AG10803 (cell line): ENCODE measurements at regions not wholly inside any gene's neighbourhood (a gene's known extent, or its start where the extent isn't known, plus 50 kb on each side); places are given as distances from the start of the nearest gene placed in this dataset.
A peak's percentile ranks its signal among the peaks of the same experiment; 100 is the strongest.
"Not testable (repeated sequence)": the region's sequence is repeated elsewhere in the genome, so short reads cannot be mapped to it uniquely, and the experiment has no call there.

ENCODE experiments used
- DNase-seq: peaks from one replicate; pipeline ENCODE4 v3.0.0; 2010; ENCODE audit warnings: low read depth
- H3K4me3 ChIP-seq: 2 replicates; pipeline ENCODE4 v1.5.1; 2011; ENCODE audit warnings: mild to moderate bottlenecking, low read length, control low read depth
- TF ChIP-seq, protein P1 (sequence below): conservative IDR thresholded peaks from 2 replicates; pipeline ENCODE4 v1.5.1; 2011; ENCODE audit warnings: mild to moderate bottlenecking, low read length, control low read depth, inconsistent platforms

DNA sequence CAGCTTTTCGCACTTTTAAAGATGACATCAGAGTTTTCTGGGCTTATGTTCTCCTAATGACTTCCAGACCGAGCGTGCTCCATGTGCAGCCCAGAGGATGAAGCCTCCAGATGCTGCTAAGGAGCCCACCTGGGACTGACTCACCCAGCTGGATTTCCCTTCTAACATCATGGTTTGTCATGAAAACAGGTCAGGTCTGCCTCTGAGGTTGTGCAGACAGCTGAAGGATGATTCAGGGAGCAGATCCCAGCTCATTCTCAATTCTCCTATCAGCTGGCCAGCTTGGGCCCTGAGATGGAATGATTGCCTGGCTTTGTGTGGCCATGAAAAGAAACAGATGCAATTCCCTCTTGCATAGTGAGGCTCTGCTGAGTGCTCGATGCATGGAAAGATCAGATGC, 123.9 kb upstream of the DUSP10 start:
- TF ChIP-seq, protein P1, sequence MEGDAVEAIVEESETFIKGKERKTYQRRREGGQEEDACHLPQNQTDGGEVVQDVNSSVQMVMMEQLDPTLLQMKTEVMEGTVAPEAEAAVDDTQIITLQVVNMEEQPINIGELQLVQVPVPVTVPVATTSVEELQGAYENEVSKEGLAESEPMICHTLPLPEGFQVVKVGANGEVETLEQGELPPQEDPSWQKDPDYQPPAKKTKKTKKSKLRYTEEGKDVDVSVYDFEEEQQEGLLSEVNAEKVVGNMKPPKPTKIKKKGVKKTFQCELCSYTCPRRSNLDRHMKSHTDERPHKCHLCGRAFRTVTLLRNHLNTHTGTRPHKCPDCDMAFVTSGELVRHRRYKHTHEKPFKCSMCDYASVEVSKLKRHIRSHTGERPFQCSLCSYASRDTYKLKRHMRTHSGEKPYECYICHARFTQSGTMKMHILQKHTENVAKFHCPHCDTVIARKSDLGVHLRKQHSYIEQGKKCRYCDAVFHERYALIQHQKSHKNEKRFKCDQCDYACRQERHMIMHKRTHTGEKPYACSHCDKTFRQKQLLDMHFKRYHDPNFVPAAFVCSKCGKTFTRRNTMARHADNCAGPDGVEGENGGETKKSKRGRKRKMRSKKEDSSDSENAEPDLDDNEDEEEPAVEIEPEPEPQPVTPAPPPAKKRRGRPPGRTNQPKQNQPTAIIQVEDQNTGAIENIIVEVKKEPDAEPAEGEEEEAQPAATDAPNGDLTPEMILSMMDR, result no peak

DNA sequence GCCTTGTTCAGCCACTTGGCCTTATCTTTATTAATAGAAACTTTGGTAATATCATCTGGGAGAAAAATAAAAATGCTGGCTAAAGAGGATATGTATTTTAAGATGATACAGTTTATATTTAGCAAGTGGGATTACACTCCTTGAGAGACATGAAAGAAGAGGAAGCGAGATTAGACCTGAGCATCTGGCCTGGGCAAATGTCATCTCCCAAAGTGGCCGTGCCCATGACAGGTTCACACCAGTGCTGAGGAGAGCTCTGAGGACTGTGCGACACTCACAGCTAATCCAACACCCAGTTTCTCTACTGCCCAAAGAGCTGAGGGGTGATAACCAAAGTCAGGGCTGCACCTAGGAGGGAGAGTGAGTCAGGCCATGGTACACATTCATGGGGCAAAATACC, 121.7 kb upstream of the DUSP10 start:
- TF ChIP-seq, protein P1, result no peak

More for the DNA sequence above, 123.9 kb upstream of the DUSP10 start:
- peak; percentile 58 for DNase-seq
- no peak overlapping the region for H3K4me3 ChIP-seq

DNA sequence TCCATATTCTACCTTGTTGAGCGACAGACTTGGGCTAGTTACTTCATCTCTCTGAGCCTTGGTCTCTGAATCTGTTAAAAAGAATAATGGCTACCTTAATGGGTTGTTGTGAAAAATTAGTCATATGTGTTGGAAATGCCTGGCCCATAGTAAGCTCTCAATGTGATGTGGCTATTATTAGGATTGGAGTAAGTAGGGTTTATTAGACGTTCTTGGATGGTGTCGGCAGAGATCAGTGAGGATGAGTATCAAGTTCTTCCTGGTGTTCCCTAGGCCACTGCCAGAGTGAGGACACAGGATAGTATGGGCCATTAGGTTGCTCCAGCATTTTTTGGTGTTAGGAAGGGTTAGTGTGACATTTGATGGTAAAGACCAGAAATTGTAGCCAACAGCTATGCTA, 121.1 kb upstream of the DUSP10 start:
- TF ChIP-seq, protein P1, result no peak
- DNase-seq, result no peak
- no peak overlapping the region for H3K4me3 ChIP-seq

More for the DNA sequence above, 121.7 kb upstream of the DUSP10 start:
- DNase-seq, result no peak
- no peak overlapping the region for H3K4me3 ChIP-seq

DNA sequence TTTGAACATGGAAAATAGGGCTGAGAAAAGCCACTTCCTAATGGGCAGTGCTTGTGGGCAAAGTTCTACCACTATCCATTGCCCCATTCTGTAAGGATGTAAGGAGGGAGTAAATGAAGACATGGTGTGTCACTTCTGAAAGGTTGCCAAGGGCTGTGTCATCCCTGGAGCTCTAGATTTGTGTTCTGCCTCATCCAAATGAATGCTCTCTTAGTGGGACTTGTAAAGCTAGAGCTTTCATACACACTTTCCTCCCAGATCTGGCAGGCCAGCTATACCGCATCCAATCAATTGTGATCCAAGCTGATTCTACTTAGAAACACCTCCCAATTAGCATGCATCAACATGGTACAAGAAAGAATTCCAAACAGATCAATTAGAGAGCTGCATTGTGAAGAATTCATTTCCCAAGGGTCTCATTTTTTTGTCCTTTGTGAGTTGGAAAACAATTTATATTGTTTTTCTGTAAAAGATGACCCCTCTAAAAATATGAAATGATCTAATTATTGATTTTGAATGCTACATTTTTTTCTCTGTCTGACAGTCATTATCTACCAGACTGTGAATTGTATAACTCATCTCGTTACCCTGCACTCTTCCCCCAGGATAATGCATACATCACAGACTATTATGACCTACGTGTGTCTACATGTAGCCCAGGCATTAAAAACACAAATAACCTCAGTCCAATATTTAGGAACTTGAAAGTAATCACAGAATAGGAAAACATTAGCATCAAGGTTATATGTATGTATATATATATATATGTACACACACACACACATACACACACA, 117.1 kb upstream of the DUSP10 start:
- H3K4me3 ChIP-seq, result no peak overlapping the region
- DNase-seq, result peak; percentile 89
- TF ChIP-seq, protein P1, result no peak

DNA sequence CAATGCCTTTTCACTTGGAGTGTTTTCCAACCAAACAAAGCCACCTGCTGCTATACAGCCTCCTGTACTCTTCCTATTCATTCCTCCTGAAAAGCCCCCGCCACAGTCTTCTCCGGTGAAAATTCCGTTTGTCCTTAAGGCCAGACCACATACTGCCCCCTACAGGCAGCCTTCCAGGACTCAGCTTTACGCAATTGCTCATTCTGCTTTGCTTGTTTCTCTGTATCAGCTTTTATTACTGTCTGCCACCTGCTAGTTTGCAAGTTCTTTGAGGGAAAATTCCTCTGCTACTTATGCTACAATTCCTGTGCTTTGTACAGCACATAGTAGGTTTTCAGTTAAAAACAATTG, 115.2 kb upstream of the DUSP10 start:
- not testable (repeated sequence) for DNase-seq, H3K4me3 ChIP-seq

DNA sequence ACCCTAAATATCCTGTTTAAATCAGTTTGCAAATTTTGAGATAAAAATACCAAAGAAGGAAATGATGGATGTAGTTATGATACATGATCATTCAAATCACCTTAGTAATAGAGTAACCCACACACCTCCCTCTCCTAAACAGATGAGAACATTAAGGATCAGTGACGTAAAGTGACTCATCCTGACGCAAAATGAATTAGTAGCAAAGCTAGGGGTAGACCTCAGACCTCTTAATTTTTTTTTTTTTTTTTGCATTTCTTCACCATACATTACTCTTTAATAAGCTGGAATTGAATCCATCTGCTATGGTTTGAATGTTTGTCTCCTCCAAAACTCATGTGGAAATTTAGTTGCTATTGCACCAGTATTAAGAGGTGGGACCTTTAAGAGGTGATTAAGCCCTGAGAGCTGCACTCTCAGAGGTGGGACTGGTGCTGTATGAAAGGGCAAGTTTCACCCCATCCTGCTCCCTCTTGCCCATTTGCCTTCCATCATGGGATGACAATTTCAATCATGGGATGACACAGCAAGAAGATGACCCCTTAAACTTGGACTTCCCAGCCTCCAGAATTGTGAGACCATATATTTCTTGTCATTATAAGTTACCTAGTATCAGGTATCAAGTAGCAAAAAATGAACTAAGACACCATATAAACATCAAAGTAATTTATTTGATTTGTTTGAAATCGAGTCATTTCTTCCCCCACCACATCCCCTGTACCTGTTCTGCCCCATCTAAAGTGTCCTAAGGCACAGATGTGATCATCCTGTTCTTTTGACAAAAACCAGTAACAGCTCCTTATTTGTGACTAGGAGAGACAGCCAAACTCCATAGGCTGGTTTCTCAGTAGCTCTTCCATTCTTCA, 114.6 kb upstream of the DUSP10 start:
- DNase-seq, result peak; percentile 56
- TF ChIP-seq, protein P1, result no peak
- H3K4me3 ChIP-seq, result no peak overlapping the region

DNA sequence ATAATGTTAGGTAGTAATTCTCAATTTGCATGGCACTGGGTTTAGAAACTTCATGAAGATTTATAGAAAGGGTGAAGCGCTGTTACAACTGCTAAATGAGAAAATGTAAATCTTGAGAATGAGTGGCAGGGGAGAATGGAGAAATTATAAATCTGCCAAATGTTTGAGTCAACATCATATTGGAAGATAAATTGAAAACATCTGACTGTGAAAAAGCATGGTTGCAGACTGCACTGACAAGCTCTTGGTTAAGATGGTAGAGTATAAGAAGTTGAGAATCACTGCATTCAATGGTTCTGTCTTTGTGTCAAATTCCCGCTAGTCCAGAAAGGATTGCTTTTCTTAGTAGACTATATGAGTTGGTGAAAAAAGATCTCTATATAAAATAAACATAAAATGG, 113.3 kb upstream of the DUSP10 start:
- H3K4me3 ChIP-seq, result no peak overlapping the region
- TF ChIP-seq, protein P1, result no peak
- DNase-seq, result no peak
